ENCODE measurements at regions not wholly inside any gene's neighbourhood (a gene's known extent, or its start where the extent isn't known, plus 50 kb on each side); places are given as distances from the start of the nearest gene placed in this dataset.

DNA sequence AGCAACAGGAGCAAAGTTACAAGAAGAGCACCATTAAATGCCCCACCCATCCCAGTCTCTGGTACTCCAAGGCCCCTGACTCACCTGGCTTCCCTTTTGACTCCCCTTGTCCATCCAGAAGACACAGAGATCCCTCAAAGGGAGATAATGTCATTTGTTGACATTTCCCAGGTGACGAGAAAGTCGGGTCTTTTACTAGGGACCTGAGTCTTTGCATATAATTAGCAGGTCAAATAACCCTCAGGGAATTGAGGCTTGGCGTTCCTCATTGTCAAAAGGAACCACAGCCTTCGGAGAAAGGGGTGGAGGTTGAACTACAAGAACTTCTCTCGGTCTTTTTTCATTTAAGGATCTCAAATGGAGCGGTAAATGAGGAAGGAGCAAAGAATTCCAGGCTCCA, 133.2 kb downstream of the PROX1 start:
- Histone ChIP-seq H3K4me2 (ENCODE audit: low read length) (no peak overlapping the region), H3K9me2 (ENCODE audit: insufficient read depth, low read length) (no peaks in the 10 kb centered on the region), H3K79me2 (ENCODE audit: insufficient read depth, low read depth, low read length) (no peaks in the 10 kb centered on the region), H3K4me3 (ENCODE audit: low read depth, low read length, poor library complexity, severe bottlenecking) (no peak overlapping the region), H3K36me3 (ENCODE audit: insufficient read depth, low read length) (no peaks in the 10 kb centered on the region), H3K4me1 (ENCODE audit: insufficient read depth, low read length, poor library complexity, severe bottlenecking) (no peaks in the 10 kb centered on the region), H4K20me1 (ENCODE audit: insufficient read depth, low read length) (no peaks in the 10 kb centered on the region), H3K9me3 (ENCODE audit: low read length) (peaks cover 6% of the 10 kb centered on the region; the same call in 1 of the 2 replicates), H3K27ac (ENCODE audit: low read depth, low read length, poor library complexity, severe bottlenecking) (no peak overlapping the region), H2AFZ (ENCODE audit: low read length) (no peak overlapping the region)
- ChIA-PET CTCF (ENCODE audit: unreplicated experiment) (no interaction called here), POLR2A (no interaction called here)
- intact Hi-C loops (cut with micrococcal nuclease; ENCODE audit: unreplicated experiment), result loop anchor here (10.0 kb wide), 2 partner anchors 746 to 1654 kb away; no protein-coding TSS in a partner anchor
- no peak for TF ChIP-seq EZH2phosphoT487 (IDR thresholded peaks at IDR 0.05; ENCODE audit: borderline replicate concordance, low read depth, low read length)
- TF ChIP-seq CTCF (conservative IDR thresholded peaks at IDR 0.05; ENCODE audit: low read length), result no peak
- no TSS peak for BruUV-seq (replicated peaks)
- no peak for DNase-seq (ENCODE audit: low spot score)

GRCh38 chr1:214122110-214122509, 134.3 kb downstream of the PROX1 start:
- H3K79me2 ChIP-seq (ENCODE audit: insufficient read depth, low read depth, low read length), result no peaks in the 10 kb centered on the region
- H3K4me1 ChIP-seq (ENCODE audit: insufficient read depth, low read length, poor library complexity, severe bottlenecking), result no peaks in the 10 kb centered on the region
- H3K4me3 ChIP-seq (ENCODE audit: low read depth, low read length, poor library complexity, severe bottlenecking), result no peak overlapping the region
- no peaks in the 10 kb centered on the region for H4K20me1 ChIP-seq (ENCODE audit: insufficient read depth, low read length)
- BruUV-seq (replicated peaks), result no TSS peak
- DNase-seq (ENCODE audit: low spot score), result no peak
- POLR2A ChIA-PET, result interaction anchor here (0.7 kb wide), 1 partner anchor 460 kb away, joined by 3 read pairs; no protein-coding TSS in a partner anchor
- no peak overlapping the region for H3K27ac ChIP-seq (ENCODE audit: low read depth, low read length, poor library complexity, severe bottlenecking)
- no peak overlapping the region for H2AFZ ChIP-seq (ENCODE audit: low read length)
- no peaks in the 10 kb centered on the region for H3K9me2 ChIP-seq (ENCODE audit: insufficient read depth, low read length)
- H3K36me3 ChIP-seq (ENCODE audit: insufficient read depth, low read length), result no peaks in the 10 kb centered on the region
- CTCF ChIA-PET (ENCODE audit: unreplicated experiment), result no interaction called here
- peaks cover 6% of the 10 kb centered on the region; the same call in 1 of the 2 replicates for H3K9me3 ChIP-seq (ENCODE audit: low read length)
- intact Hi-C loops (cut with micrococcal nuclease; ENCODE audit: unreplicated experiment), result loop anchor here (10.0 kb wide), 2 partner anchors 747 to 1653 kb away; no protein-coding TSS in a partner anchor
- no peak for TF ChIP-seq CTCF (conservative IDR thresholded peaks at IDR 0.05; ENCODE audit: low read length)
- no peak for TF ChIP-seq EZH2phosphoT487 (IDR thresholded peaks at IDR 0.05; ENCODE audit: borderline replicate concordance, low read depth, low read length)
- H3K4me2 ChIP-seq (ENCODE audit: low read length), result no peak overlapping the region

DNA sequence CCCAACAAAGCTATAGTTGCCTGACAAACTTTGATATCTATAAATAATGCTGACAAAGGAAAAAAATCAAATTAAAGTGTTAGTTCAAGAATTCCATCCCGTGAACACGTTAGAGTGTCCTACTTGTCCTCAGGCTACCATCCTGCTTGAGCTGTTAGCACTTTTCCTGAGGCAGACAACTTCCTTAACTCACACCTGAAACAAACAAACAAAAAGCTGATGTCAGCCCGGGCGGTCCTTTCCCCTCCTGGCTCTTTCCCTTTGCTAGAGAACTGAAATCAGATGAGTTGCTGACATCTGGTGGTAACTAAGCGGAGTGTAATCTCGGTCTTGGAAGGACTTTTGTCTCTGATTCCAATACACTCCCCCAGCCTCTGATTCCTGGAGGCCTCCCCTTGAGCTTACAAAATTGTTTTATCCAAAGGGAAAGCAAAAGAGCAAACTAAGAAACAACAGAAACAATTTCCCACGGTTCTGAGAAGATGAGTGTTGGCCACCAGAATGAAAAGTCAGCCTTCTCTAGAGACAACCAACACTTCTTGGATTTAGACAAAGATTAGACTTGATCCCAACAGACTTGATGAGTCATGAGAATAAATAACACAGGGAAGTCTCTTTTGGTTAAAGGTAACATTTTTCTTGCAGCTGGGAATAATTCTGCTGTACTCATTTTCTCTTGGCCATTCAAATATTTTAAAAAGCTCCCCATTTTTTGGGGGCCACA, 135.4 kb downstream of the PROX1 start:
- Histone ChIP-seq H3K4me2 (ENCODE audit: low read length) (no peak overlapping the region), H3K79me2 (ENCODE audit: insufficient read depth, low read depth, low read length) (no peaks in the 10 kb centered on the region), H4K20me1 (ENCODE audit: insufficient read depth, low read length) (no peaks in the 10 kb centered on the region), H3K36me3 (ENCODE audit: insufficient read depth, low read length) (no peaks in the 10 kb centered on the region), H2AFZ (ENCODE audit: low read length) (no peak overlapping the region), H3K4me3 (ENCODE audit: low read depth, low read length, poor library complexity, severe bottlenecking) (no peak overlapping the region), H3K4me1 (ENCODE audit: insufficient read depth, low read length, poor library complexity, severe bottlenecking) (no peaks in the 10 kb centered on the region), H3K9me3 (ENCODE audit: low read length) (peaks cover 2% of the 10 kb centered on the region; the same call in 1 of the 2 replicates), H3K27ac (ENCODE audit: low read depth, low read length, poor library complexity, severe bottlenecking) (no peak overlapping the region), H3K9me2 (ENCODE audit: insufficient read depth, low read length) (no peaks in the 10 kb centered on the region)
- ChIA-PET POLR2A (interaction anchor here (0.6 to 0.9 kb wide), 7 partner anchors 9 to 1567 kb away, joined by 3 to 7 read pairs (median 4); no protein-coding TSS in a partner anchor), CTCF (ENCODE audit: unreplicated experiment) (no interaction called here)
- no TSS peak for BruUV-seq (replicated peaks)
- intact Hi-C loops (cut with micrococcal nuclease; ENCODE audit: unreplicated experiment), result loop anchor here (10.0 kb wide), 2 partner anchors 748 to 1652 kb away; no protein-coding TSS in a partner anchor
- no peak for TF ChIP-seq EZH2phosphoT487 (IDR thresholded peaks at IDR 0.05; ENCODE audit: borderline replicate concordance, low read depth, low read length)
- peak; percentile 55 for TF ChIP-seq CTCF (conservative IDR thresholded peaks at IDR 0.05; ENCODE audit: low read length)
- DNase-seq (ENCODE audit: low spot score), result peak; percentile 32

Measured in OCI-LY7 (cell line).